HS-5 (cell line): ENCODE measurements at regions not wholly inside any gene's neighbourhood (a gene's known extent, or its start where the extent isn't known, plus 50 kb on each side); places are given as distances from the start of the nearest gene placed in this dataset.
"Not testable (repeated sequence)": the region's sequence is repeated elsewhere in the genome, so short reads cannot be mapped to it uniquely, and the experiment has no call there.

ENCODE experiments used
- DNase-seq: peaks from one replicate; pipeline ENCODE4 v3.0.0-alpha.2; 2012; ENCODE audit warnings: low read depth

DNA sequence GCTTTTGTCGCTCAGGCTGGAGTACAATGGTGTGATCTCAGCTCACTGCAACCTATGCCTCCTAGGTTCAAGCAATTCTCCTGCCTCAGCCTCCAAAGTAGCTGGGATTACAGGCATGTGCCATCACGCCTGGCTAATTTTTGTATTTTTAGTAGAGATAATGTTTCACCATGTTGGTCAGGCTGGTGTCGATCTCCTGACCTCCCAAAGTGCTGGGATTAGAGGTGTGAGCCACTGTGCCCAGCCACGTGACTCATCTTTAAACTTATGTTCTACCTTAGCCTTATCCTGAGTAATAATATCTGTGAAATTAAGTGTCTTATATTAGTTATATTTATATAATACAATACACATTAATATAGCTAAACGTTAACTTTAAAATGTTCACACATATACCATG is 101.2 kb upstream of the CADM1 start:
- DNase-seq, result not testable (repeated sequence)

DNA sequence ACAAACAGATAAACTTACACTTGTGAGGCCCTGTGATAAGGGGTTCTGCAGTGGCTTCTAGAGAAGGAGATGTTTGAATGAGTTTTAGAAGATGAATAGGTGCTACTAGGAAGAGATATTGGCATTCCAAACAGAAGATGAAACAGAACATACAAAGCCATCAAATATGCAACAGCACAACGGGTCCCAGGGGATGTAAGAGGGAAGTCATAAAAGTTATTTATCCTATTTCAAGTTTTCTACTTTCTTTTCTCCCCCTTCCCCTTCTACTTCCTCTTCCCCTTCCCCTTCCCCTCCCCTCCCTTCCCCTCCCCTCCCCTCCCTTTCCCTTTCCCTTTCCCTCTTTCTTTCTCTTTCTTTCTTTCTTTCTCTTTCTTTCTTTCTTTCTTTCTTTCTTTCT is 94.9 kb upstream of the CADM1 start:
- DNase-seq, result no peak

DNA sequence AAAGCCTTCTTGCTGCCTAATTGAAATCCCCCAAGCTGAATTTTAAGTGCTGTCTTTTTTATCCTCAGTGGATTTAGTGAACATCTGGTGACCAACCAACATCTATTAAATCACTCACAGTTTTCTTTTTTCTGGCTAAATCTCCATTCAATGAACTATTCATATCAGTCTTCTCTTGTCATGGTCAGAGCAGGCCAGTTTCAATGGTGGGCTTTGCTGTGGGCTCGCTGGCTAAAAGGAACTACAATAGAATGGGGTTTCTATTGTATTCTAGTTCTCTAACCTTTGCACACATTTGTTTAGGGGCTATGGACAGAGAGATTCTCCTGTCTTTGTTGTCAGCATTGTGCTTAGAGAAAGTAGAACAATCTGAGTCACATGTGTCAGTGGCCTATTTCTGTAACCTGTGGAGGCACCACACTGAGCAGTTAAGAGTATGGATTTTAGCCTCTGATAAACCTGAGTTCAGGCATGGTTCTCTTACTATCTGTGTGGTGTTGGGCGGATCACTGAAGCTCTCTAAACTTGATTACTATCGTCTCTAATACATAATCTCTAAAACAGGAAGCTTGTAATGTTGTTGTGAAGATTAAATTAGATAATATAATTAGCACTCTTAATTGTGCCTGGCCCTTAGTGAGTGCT is 94.2 kb upstream of the CADM1 start:
- no peak for DNase-seq

DNA sequence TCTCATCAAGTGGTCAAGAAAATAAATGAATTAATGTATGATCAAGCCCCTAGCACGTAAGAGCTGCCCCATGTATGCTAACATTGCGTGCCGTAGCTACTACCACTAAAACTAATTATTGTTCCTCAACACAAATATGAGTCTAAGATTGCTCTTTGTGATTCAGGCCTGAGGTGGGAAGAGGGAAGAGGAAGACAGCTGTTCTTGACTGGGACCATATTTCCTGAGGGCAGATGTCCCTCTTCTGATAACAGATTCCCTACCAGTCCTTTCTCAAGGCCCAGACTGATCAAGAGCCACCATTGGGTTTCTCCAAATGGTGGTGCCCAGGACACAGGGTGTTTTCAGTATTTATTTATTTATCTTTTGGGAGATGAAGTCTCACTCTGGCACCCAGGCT is 87.2 kb upstream of the CADM1 start:
- DNase-seq, result no peak

DNA sequence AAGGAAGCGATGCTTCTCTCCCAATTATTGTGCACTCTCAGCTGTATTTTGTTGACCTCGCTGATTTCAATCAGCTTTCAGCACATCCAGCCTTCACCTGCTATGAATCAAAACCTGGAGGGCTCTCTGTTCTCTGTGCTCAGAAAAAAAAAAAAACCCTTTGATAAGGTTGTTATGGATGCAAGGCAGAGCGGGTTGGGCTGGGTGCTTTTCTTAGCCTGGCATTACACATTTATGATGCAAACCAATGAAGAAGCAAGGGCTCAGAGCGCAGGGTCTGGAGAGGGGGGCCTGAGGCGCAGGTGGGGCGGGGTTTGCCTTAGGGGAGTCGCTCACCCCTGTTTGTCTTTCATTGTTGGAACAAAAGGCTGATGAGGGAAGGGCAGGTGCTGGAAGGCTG is 86.0 kb upstream of the CADM1 start:
- DNase-seq, result no peak

DNA sequence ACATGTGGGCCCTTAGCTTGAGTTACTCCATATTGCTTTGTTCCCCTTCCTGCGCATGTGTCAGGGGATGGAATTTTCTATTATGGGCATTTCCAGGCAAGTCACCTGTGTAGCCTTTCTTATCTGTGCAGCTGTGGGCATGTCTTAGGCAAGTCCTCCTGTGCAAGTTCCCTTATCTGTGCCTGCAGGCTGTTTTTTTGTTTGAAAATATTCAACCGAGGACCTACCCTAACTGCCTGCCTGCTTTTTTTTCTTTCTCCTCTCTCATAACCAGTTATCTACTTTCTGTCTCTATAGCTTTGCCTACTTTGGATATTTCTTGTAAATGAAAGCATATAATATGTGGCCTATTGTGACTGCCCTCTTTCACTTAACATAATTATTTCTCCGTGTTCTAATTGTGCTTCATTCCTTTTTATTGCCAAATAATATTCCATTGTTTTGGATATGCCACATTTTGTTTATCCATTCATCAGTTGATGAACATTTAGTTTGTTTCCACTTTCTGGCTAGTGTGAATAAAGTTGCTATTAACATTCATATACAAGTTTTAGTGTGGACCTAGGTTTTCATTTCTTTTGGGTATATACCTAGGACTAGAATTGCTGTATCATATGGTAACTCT is 83.6 kb upstream of the CADM1 start:
- DNase-seq, result no peak

DNA sequence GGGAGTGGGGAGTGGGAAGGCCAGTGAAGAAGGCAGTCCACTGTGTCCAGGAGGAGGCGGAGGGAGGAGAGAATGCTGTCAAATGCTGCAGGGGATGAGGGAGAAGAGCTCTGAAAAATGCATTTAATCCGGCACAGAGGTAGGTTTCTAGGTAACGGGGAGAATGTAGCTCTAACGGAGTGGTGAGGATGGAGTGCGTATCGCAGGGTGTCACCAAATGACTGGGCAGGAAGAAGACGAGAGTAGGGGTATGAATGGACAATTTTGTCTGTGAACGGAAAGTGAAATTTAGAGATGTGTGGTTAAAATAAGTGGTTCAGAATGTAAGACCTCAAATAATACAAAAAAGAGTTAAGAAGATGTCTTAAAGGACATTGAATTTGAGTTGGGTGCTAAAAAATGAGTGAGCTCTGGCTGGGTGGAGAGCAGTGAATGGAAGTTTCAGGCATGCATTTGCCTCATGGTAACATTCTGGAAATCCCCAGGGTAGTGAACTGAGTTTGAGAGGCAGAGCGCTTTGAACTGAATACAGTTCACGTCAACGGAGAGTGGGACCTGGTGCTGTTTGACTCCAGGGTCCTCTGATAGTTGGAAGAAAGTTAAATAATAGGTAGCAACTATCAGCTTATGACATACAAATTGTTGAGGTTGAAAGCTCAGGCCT is 81.3 kb upstream of the CADM1 start:
- no peak for DNase-seq

DNA sequence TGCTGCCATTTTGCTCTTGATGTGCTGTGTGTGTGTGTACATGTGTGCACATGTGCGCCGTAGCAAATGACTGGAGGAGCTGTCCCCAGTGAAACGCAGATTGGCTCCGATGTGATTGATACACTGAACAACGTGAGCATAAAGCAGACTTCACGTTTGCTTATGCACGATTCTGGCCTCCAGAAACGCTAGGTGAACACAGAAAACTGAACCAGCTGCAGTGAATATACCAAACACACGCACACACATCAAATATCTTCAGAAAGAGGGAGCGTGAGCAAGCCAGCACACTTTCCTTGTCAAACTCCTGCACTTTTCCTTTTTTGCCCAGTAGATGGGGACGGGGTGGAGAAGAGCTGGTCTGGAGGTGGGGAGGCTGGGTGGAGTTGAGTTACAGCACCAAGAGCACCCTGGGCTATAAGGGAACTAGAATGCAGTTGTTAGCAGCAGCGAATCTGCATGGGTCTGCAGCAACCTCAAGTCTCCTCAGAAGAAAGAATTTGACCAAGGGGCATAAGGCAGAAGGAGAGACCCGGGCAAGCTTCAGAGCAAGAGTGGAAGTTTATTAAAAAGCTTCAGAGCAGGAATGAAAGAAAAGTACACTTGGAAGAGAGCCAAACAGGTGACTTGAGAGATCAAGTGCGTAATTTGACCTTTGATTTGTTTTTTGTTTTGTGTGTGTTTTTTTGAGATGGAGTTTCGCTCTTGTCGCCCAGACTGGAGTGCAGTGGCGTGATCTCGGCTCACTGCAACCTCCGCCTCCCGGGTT is 77.8 kb upstream of the CADM1 start:
- no peak for DNase-seq

DNA sequence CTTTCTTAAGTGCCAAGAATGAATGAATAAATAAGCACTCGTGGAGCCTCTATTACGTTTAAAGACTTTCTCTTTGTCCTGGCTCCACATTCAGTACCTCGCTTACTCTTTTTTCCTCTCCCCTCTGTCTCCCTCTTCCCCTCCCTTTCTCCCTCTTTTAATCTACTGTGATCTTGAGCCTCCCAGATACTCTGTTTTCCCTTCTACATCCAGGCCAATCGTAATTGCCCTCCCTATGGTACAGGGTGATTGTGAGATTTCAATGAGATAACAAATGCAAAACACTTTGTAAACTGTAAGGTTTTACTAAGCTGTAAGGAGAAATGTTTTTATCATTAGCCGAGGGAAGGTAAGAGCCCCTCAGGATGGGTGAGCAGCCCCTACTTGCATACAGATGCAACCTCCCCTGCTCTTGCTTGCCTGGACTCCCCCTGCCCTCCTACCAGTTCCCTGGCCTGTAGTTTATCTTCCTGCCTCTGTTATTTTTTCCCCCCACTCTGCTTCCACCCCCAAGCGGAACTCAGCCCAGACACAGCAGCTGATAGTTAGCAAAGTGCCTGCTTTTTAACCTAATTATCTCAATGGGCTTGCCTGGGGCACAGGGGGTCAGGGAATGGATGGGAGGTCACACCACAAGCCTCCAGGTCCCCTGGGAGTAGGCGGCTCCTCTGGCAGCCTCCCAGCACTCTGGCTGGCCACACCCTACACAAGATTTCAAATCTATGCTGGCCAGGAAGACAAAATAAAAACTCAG is 76.9 kb upstream of the CADM1 start:
- DNase-seq, result no peak

DNA sequence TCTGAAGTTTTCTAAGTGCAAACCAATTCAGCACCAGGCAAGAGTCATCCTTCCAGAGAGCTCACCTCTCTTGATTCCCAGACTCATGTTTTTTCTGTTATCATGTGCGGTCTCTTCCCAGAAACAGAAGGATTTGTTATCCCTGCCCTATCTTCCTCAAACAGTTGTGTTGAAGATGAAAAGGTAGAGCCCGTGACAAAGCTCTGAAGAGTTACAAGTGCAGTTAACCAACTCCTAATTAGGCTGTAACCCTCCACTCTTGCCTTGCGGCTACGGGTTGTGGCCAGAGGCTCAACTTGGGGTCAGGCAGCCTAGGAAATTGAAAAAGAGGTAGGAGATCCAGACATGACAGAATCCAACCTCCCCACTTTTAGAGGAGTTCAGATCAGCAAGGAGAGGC is 76.2 kb upstream of the CADM1 start:
- no peak for DNase-seq

DNA sequence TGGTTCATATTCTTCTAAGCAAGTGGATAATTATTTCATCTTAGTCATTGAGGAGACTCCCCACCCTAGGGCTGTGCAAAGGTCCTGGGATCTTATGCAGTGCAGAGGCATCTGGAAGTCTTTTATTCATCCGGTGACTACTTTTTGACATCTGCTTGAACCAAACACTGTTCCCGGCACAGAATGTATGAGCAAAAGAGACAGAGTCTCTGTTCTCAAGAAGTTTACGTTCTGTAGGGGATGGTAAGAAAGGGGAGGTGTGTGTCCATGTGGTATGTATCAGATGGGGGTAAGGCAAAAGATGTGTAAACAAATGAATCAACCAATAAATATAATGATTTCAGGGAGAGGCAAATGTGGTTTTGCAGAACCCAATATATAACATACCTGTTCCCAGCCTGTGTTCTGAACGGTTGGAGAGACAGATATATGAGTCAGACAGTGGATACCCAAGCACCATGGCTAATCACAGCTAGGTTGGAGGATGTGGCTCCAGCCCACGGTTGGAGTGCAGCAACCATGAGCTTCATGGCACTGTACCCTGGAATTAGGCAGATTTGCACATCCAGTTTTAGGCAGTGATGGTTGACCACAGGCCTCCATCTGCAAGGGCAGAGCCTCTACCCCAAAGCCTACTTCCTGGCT is 75.1 kb upstream of the CADM1 start:
- no peak for DNase-seq

DNA sequence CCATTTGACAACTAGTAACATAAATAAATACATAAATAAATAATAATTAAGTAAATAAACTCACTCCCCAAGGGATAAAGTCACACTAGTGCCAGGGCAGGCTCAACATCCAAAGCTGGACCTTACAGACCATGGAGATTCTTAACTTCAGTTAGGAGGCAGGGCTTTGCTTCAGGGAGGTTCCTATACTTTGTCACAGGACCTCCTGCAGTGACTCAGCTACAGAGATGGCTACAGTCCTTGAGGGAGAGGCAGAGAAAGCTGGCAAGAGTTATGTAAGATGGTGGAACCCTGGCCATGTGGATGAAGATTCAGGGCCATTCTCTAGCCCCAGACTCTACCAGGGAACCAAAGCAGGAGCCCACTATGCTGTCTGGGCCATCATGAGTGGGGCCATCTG is 74.1 kb upstream of the CADM1 start:
- DNase-seq, result no peak

DNA sequence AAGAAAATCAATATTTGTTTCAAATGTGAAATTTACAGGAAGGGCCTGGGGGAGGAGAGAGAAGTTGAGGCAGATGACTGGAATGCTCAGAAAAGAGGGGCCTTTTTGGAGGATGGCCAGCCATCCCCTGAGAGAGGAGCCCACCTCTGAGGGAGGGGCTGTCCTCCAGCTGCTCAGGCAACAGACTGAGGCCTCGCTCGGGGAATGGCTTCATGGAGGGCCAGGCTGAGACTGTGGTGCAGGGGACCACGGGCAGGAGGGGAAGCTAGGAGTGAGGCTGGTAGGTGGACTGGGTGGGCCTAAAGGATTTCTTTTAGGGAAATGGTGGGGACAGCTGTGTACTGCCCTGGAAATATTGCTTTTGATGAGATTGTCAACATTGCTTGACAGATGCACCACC is 73.5 kb upstream of the CADM1 start:
- DNase-seq, result no peak

DNA sequence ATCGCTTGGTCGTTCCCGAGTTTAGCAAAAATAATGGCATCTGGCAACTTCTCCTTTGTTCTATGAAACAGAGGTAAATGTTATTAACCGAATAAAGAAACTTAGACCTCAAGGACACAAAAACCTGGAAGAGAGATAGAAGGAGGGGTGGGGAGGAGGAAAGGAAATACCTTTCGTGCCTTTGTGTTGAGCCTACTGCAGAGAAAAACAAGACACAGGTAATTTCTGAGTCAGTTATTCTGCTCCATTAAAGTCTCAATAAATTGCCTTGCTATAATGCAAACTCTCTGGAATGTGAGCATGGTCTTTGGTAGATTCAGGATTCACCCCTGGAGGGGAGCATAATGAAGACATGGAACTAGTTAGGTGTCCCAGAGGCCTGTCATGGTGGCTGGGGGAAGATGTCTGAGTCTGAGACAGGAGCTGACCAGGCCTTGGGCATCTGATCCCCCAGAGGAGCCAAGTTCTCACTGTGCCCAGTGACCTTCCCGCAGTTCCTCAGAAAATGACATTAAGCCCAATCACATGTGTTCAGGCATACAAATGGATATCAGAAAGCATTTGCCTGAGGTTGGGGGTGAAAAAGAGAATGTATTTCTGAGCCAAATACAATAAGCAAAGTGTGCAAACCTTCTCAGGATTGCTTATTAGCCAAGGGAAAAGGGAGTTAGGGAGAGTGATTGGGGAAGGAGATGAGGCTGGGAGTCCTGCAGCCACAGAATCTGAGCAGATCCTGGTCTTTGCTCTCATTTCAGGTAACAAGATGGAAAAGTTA is 72.6 kb upstream of the CADM1 start:
- DNase-seq, result no peak

DNA sequence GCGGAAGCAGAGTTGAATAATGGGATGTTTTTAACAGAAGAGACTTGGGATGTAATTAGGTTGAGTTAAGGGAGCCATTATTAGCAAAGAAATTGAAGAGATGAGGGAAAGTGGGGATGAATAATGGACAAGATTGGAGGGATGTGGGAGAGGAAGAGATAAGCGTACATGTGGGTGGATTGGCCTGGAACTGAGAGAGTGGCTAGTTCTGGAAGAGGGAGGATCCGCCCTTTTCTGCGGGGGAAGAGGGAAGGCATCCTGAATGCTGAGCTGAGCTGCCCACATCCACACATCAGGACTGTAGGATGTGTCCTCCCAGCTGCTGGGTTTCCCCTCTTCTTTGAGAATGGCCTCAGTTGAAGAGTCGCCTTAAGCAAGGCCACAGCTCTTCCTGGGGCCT is 68.3 kb upstream of the CADM1 start:
- no peak for DNase-seq

DNA sequence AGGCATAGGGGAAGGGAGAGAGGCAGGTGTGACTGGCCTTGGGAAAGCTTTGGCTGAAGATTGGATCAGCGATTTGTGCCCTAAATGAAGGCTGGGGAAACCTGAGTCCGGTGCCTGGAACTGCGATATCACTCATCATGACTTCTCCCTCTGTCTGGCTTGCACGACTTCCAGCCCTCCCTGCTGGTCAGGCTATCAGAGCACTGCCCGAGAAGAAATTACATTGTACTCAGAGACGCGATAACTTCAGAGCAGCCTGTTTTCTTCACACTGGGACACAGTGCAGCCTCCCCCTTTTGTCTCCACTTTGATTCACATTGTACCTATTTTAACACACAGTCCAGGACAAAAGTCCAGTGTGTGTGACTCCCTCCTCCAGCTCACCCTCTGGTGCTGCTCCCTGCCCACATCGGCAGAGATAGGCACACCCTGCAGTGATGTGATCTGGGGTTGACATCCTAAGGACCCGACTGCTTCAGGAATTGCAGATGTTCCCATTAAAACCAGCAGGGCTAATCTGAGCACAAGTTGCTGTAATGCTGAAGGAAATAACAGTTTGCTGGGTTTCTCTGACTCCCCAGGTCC is 62.1 kb upstream of the CADM1 start:
- DNase-seq, result no peak

DNA sequence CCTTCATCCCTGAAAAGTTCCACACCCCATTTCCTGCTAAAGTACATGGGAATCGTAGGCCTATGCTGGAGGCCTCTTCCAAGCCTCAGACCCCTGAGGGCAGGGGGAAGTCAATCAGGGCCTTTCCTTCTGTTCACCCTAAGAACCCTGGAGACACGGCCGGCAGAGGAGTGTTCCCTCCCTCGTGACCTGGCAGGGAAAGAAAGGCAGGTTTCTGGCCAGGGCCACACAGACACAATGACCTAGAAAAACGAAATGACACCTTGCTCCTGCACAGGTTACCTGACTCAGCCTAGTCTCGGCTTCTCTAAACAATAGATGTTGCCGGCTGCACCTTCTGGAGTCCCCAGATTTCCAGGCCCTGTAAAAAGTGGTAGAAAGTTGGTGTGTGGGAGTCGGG is 60.6 kb upstream of the CADM1 start:
- DNase-seq, result no peak

DNA sequence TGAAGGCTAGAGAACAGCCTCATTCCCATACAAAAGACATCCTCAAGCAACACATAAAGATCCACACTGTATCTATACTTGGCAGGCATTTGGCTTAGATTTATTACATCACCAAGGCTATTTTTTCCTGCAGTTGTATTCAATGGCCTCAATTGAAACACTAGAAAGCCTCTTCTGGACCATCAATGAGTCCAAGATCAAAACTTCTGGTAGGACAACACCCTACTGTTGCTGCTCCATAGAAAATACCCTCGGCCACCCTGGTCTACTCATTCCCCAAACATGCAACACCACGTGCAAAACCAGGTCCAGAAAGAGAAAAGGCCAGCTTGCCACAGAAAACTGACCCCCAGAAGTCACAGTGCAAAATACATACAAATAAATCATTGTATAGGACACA is 56.9 kb upstream of the CADM1 start:
- DNase-seq, result no peak

DNA sequence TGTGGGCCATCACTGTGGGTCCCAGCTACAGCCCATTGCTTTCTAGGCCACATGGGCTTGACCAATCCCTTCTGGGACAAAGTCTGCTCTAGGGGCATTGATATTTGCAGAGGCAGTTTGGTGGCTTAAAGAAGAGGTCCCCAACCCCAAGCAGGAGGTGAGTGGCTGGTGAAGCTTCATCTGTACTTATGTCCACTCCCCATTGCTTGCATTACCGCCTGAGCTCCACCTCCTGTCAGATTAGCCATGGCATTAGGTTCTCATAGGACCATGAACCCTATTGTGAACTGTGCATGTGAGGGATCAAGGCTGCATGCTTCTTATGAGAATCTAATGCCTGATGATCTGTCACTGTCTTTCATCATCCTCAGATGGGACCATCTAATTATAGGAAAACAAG is 54.4 kb upstream of the CADM1 start:
- DNase-seq, result no peak

DNA sequence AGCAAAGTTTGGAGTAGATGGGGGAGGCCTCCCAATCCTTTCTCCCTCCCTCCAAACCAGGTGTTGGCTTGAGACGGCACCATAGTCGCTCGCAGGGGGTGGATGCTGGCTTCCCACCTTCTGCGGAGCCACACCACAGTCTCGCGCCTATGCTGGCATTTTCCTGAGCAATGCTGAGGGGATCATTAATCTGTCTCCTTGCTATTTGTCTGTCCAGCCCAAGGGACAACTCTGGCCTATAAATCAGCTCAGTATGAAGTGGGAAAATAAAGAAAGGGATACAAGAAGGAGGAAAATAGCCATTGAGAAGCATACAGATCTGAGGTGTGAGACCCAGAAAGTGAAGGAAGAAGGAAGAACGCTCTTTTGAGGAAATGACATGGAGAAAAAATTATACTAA is 53.5 kb upstream of the CADM1 start:
- DNase-seq, result no peak

DNA sequence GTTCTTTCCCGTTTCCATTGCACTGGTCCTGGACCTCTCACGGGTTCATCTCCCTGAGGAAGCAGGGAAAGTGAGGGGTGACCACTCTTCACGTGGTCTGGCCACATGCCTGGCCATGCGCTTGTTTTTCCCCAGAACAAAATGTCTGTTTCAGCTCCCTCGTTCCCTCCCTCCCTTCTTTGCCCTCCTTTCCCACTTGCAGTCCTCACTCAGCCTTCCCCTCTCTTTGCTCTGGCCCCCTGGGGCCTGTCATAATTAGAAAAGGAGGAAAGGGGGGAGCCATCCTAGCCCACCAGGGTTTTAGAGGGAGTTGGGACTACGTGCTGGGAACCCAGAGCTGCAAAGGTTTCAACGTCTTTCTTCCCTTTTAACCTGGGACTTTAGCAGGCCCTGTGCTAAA is 52.8 kb upstream of the CADM1 start:
- DNase-seq, result no peak
